ENCODE measurements at regions not wholly inside any gene's neighbourhood (a gene's known extent, or its start where the extent isn't known, plus 50 kb on each side); places are given as distances from the start of the nearest gene placed in this dataset.

DNA sequence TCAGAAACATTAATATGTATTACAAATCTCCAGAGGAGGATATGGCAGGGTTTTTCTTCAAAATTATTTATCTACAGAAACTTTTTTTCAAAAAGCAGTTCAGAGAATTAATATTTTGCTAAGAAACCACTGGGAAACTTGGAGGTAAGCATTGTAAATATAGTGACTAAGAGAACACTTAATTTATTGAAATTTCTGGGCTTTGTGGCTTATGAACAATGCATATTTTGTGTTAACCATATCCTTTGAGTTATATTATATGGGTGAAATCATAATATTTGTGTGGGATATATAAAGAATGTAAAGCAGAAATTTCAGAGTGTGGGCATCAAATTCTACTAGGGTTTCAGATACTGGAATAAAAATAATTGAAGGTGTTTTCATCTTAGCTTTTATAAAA is 1059.2 kb downstream of the ZPLD1 start:
- TF ChIP-seq, protein P1, sequence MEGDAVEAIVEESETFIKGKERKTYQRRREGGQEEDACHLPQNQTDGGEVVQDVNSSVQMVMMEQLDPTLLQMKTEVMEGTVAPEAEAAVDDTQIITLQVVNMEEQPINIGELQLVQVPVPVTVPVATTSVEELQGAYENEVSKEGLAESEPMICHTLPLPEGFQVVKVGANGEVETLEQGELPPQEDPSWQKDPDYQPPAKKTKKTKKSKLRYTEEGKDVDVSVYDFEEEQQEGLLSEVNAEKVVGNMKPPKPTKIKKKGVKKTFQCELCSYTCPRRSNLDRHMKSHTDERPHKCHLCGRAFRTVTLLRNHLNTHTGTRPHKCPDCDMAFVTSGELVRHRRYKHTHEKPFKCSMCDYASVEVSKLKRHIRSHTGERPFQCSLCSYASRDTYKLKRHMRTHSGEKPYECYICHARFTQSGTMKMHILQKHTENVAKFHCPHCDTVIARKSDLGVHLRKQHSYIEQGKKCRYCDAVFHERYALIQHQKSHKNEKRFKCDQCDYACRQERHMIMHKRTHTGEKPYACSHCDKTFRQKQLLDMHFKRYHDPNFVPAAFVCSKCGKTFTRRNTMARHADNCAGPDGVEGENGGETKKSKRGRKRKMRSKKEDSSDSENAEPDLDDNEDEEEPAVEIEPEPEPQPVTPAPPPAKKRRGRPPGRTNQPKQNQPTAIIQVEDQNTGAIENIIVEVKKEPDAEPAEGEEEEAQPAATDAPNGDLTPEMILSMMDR (IDR thresholded peaks at IDR 0.05; ENCODE audit: control insufficient read depth, extremely low read depth, insufficient read depth): no peak
- no peak for DNase-seq (ENCODE audit: low read depth)
- H3K4me3 ChIP-seq (ENCODE audit: low read depth, low read length): no peak overlapping the region

DNA sequence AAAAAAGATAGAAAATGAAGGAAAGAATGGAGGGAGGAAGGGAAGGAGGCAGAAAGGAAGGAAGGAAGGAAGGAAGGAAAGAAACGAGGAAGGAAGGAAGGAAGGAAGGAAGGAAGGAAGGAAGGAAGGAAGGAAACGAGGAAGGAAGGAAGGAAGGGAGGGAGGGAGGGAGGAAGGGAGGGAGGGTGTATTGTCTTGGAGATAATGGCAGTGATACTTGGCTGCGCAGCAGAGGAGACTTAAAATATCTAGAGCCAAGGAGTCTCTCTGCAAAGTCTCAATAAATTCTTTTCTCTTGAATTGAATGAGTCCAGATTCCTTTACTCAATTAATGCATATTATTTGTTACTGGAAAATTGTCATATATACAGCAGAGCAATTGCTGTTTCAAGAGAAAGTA is 1059.7 kb downstream of the ZPLD1 start:
- TF ChIP-seq, protein P1 (IDR thresholded peaks at IDR 0.05; ENCODE audit: control insufficient read depth, extremely low read depth, insufficient read depth): no peak
- no peak for DNase-seq (ENCODE audit: low read depth)
- no peak overlapping the region for H3K4me3 ChIP-seq (ENCODE audit: low read depth, low read length)

DNA sequence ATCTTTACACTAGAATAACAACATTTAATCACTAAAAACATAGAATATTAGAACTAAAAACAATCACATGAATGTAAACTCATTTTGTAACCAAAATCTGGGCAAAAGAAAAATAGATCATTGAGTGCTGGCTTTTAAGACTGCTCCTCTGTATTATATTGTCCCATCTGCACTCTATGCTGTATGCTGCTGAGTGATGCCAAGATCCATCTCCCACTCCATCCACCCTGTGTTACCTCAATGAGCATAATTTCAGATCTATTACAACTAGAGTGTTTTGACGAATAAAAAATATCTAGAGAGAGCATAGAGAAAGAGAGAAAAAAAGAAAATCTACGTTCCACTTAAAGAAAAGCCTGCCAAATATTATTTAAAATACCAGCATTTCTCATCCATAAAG is 1060.4 kb downstream of the ZPLD1 start:
- no peak for DNase-seq (ENCODE audit: low read depth)
- TF ChIP-seq, protein P1 (IDR thresholded peaks at IDR 0.05; ENCODE audit: control insufficient read depth, extremely low read depth, insufficient read depth): no peak
- no peak overlapping the region for H3K4me3 ChIP-seq (ENCODE audit: low read depth, low read length)

DNA sequence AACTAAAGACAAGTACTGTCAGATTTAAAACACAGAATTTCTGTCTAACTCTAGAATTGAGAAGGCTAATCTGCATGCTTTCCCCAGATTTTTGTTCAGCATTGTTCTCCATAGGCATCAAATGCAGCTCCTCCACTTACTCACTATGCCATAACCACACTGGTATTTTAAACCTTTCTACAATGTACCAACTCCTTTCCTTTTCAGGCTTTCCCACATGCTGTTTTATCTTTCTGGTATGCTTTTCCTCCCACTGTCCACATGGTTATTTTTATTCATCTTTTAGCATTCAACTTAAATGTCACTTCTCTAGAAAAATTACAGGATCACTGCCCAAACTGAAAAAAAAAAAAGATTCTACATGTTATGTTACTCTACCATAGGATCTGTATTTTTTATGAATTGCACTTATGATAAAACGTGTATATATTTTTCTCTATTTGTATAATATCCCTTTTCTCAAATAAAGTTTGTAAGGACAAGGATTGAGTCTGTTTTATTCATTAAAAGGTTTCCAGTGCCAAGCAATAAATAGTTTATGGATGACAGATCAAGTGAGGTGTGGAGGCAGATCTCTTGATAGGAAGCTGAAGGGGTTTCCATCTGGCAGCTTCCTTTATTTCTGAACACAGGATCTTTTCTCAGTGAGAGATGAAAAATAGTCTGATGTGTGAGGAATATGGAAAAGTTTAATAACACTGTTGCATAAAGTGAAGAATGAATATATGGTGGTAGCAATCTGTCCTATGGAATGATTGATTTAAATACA is 1064.5 kb downstream of the ZPLD1 start:
- TF ChIP-seq, protein P1 (IDR thresholded peaks at IDR 0.05; ENCODE audit: control insufficient read depth, extremely low read depth, insufficient read depth): no peak
- no peak for DNase-seq (ENCODE audit: low read depth)
- no peak overlapping the region for H3K4me3 ChIP-seq (ENCODE audit: low read depth, low read length)

DNA sequence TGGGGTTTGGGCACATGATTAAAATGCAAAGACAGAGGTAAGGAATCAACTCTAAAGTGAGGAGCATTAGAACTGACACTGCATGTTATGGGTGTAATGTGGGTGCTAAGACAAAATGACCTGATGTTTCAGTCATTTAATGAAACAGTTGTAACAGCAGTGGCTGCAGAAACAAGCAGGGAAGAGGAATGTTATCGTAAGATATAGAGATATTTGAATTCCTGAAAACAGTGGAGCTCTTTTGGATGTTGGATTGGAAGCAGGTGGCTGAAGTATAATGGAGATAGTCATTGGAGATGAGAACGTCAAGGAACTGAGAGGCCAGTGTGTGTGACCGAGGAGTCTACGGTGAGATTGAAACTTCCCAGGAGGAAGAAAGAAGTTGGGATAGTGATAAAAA is 1065.2 kb downstream of the ZPLD1 start:
- no peak for DNase-seq (ENCODE audit: low read depth)
- TF ChIP-seq, protein P1 (IDR thresholded peaks at IDR 0.05; ENCODE audit: control insufficient read depth, extremely low read depth, insufficient read depth): no peak
- H3K4me3 ChIP-seq (ENCODE audit: low read depth, low read length): no peak overlapping the region

DNA sequence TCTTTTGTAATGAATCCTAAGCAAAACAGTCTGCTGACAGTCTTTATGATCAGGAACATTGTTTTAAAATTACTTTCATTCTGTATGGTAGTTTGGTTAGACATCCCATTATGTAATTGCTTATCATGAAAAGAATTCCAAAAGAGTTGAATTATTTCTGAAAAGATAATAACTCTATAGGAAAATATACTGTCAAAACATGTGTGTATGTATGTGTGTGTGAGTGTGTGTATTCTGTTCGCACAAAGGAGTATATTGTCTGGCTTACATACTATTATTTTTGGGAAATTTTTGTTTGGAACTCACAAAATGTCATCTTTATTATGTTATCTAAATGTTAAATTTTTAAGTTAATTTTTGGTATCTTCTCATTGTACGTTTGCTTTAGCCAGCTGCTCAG is 1075.9 kb downstream of the ZPLD1 start:
- TF ChIP-seq, protein P1 (IDR thresholded peaks at IDR 0.05; ENCODE audit: control insufficient read depth, extremely low read depth, insufficient read depth): no peak
- H3K4me3 ChIP-seq (ENCODE audit: low read depth, low read length): no peak overlapping the region
- no peak for DNase-seq (ENCODE audit: low read depth)

DNA sequence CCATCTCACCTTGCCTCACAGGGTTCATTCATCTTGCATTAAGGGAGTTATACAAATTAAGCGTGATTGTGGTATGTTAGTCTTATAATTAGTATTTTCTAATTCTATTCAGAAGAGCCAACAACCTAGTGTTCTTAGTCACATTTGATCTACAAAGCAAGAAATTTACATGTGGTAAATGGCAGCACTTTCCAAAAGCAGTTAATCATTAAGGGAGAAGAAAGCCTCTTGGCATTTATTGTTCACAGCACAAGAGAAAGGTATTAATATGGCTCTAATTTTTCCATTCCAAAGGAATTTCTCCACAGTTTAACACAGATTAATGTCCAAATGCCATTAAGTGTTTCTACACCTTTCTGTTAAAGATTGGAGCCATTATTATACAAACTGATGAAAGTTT is 1077.1 kb downstream of the ZPLD1 start:
- DNase-seq (ENCODE audit: low read depth): no peak
- H3K4me3 ChIP-seq (ENCODE audit: low read depth, low read length): no peak overlapping the region
- TF ChIP-seq, protein P1 (IDR thresholded peaks at IDR 0.05; ENCODE audit: control insufficient read depth, extremely low read depth, insufficient read depth): no peak
